Effector CD8-positive, alpha-beta T cell (primary cell): ENCODE measurements at regions not wholly inside any gene's neighbourhood (a gene's known extent, or its start where the extent isn't known, plus 50 kb on each side); places are given as distances from the start of the nearest gene placed in this dataset.
"Not testable (repeated sequence)": the region's sequence is repeated elsewhere in the genome, so short reads cannot be mapped to it uniquely, and the experiment has no call there.

Experiments used
- DNase-seq: peaks from one replicate; lab custom pipeline; 2025; lab: John Stamatoyannopoulos, UW

GRCh38 chr21:27572696-27573095 lies 605.8 kb upstream of the ADAMTS5 start:
- DNase-seq: no peak

- no peak for DNase-seq
Observed at GRCh38 chr21:27571706-27572105, 604.8 kb upstream of the ADAMTS5 start.

- no peak for DNase-seq
Observed at GRCh38 chr21:27570306-27570868, 603.5 kb upstream of the ADAMTS5 start.

DNA sequence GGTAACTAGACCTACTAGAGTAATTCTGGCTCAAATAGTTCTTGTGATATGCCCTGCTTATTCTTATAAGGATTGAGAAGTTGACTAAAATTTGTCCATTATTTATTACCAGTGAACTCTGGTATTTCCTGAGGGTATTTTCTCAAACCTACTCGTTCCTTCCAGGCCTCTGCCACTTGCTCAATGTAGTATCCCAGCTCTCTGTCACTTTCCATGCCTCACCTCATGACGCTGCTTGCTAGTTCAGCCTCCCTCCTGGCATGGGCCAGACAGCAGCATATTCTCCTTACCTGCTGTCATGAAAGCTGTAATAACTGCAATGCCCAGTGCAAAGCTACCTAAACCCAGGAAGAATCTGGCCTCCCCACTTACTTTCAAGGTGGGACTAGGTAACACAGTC lies 602.9 kb upstream of the ADAMTS5 start:
- no peak for DNase-seq

GRCh38 chr21:27569091-27569490 lies 602.2 kb upstream of the ADAMTS5 start:
- DNase-seq: no peak

- DNase-seq: no peak
Observed at GRCh38 chr21:27567381-27567780, 600.5 kb upstream of the ADAMTS5 start.

DNA sequence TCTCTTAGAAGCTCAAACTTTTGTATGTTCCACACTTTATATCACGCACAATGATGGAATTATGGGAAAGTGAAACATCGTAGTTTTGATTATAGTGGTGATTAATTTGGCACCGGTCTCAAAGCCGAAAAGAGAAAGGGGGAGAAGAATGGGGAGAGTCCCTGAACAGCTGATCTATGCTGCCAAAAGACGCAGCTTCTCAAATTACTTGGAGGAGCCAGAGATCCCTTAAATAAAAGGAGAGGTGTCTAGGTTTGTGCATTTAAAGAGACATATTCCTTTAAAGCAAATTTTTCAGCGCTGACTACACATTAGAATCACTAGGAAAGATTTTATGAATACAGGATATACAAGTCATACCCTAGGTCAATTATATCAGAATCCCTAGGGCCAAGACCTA lies 599.6 kb upstream of the ADAMTS5 start:
- DNase-seq: no peak

DNA sequence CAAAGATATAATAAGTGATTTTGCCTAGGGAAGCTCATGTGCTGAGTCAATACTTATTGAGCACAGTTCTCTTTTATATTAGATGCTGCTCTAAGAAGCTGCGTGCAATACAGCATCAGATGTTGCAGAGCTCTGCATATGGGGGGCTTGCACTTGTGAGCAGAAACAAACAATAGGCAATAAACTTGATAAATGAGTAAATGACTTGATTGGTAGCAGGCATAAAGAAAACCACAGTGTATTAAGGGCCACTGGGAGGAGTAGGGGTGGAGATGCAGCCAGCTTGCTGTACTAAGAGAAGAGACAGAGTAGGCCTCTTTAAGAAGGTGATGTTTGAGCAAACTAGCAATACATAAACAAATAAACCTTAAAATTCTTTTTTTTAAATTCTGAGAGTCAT lies 598.5 kb upstream of the ADAMTS5 start:
- DNase-seq: no peak

- DNase-seq: no peak
Observed at GRCh38 chr21:27564684-27565301, 597.9 kb upstream of the ADAMTS5 start.

DNA sequence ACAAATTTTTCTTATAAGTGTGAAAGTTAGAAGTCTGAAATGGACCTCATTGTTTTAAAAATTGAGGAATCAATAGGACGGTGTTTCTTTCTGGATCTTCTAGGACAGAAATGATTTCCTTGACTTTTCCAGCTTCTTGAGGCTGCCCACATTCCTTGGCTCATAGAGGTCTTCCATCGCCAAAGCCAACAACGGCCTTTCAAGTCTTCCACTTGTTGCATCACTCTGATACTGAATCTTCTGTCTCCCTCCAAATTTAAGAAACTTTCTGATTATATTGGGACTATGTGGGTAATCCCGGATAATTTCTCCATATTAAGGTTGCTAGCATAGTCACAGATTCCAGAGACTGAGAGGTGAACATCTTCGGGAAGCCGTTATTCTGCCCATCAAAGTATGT lies 595.4 kb upstream of the ADAMTS5 start:
- no peak for DNase-seq

- no peak for DNase-seq
Observed at GRCh38 chr21:27561116-27561515, 594.2 kb upstream of the ADAMTS5 start.

DNA sequence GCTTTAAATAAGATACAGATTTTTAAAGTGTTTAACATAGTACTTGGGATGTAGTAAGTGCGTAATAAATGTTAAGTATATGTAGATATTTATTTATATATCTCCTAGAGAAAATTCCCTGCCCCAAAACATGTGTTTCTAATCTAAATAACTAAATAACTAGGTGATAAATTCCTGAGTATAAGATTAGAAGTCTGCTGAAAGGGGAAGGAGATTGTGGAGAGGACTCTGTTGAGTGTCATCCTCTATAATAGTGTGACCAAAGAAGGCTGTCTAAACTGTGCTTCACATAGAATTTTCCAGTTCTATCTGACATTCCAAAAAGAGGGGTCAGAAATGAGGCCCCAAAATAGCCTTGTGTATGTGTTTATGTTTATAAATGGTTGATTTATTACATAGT lies 590.5 kb upstream of the ADAMTS5 start:
- no peak for DNase-seq

DNA sequence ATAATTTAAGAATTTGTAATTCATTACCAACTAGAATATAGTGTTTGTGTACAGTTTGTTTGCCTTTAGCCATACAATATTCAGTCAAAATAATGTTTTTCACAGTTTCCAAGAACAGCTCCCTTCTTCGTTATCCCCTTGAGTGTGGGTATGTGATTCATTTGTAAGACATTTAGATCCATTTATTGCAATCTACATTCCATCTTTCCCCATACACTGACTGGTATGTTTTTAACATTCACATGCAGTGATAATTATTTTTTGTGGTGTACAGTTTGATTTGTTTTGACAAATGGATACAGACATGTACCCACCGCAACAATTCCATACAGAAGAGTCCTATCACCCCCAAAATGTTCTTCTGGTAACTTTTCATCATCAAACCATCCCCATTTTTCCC lies 589.1 kb upstream of the ADAMTS5 start:
- DNase-seq: no peak

GRCh38 chr21:27550287-27550686 lies 583.4 kb upstream of the ADAMTS5 start:
- DNase-seq: no peak

DNA sequence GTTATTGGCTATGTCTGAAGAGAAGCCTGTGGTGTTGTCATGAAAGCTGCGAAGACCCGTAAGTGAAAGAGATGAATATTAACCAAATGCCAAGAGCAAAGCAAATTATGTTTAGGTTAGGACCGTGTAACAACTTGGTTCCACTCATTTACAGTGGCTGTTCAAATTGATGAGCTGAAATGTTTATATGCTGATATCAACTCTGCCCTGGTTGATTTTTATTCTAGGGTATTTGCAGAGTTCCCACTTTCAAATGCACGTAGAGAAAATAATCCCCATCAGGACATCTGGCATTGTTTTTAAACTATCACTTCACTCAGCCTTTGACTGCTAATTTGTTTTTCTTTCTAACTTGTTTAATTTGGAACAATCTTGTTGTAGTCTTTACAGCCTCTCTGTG lies 581.6 kb upstream of the ADAMTS5 start:
- no peak for DNase-seq

DNA sequence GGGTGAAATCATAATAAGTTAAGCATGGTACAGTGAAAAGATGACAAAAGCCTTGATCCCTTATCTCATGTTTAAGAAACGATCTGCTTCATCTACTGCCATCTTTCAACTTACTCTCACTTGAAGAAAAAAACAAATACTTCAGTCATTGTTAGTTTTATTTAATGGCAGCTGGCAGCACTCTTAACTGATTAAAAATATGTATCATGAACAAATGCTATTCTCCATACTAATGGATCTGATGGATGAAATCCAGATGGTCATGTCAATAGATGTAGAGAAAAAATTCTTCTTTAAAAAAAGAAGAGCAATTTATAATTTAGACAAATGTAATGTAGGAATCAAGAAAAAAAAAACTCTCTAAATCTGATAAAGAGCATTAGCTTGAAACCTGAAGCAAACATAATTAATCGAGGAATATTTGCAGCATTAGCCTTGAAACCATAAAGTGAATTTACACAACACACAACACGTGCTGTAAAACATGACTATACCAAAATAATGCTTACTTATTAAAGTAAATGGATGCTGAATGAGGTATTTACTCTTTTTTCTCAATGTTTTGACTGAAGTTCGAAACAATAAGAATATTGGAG lies 579.0 kb upstream of the ADAMTS5 start:
- DNase-seq: no peak

GRCh38 chr21:27542126-27542525 lies 575.2 kb upstream of the ADAMTS5 start:
- not testable (repeated sequence) for DNase-seq

DNA sequence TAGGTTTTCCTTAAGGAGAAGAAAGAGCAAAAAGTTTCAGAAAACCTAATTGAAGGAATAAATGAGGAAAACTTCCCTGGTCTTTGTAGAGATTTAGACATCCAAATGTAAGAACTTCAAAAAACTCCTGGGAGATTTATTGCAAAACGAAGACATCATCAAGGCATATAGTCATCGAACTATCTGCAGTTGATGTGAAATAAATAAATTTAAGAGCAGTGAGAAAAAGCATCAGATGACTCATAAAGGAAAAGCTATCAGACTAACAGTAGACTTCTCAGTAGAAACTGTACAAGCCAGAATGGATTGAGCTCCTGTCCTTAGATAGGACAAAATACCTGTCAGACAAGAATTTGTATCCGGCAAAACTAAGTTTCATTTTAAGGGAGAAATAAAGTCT lies 569.4 kb upstream of the ADAMTS5 start:
- DNase-seq: no peak

GRCh38 chr21:27535188-27535587 lies 568.3 kb upstream of the ADAMTS5 start:
- no peak for DNase-seq

DNA sequence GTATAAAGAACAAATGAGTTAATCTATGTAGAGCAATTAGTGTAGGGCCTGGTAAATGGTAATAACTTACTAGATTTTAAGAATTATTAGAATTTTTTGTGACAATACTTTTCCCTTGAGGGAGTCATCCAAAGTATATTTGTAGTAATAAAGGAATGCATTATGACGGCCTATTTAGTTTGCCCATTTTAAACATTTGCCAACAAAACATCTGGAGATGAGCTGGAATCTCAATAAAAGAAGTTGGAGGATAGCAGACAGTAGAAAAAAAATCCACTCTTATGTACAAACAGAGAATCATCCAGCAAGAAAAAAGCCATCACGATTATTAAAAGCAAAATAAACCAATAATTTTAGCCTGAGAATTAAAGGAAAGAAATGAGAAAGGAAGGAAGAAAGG lies 567.3 kb upstream of the ADAMTS5 start:
- no peak for DNase-seq

DNA sequence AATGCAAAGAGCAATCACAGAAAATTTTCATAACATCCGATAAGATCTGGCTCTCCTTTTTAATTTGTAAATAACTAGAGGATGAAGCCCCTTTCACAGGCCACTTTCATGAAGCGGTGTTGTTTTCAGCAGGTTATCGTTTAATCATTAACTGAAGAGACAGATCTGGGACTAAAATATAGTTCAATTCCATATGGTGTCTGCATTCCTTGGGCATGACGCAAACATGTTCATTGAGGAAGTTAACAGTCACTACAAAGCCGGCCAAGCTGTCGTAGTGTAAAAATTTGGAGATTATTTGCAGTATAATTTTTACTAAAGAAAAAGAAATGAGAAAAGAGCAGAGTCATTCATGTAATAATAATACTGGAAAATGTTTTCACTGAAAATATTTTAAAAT lies 565.2 kb upstream of the ADAMTS5 start:
- DNase-seq: no peak

GRCh38 chr21:27528697-27529096 lies 561.8 kb upstream of the ADAMTS5 start:
- no peak for DNase-seq

- DNase-seq: no peak
Observed at GRCh38 chr21:27526451-27526850, 559.6 kb upstream of the ADAMTS5 start.

DNA sequence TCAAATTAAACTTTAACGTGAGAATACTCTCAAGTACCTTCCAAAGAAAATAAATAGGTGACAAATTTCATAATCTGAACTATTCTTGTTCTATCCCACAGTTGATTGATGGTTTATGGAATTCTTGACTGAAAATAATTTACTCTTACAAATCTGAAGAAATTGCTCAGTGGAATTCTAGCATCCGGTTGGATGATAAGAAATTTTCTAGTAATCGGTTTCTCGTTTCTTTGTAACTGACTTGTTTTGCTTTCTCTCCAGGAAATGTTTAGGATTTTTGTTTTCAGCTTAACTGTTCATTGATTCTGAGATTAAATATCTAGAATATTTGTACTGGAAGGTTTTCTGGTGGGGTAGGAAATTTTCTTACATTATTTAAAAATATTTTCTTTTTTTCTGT lies 558.9 kb upstream of the ADAMTS5 start:
- no peak for DNase-seq
